ENCODE measurements at regions not wholly inside any gene's neighbourhood (a gene's known extent, or its start where the extent isn't known, plus 50 kb on each side); places are given as distances from the start of the nearest gene placed in this dataset.

GRCh38 chr5:93255796-93256195 lies 325.2 kb downstream of the NR2F1-AS1 start:
- no peak overlapping the region for H3K27ac Mint-ChIP-seq (ENCODE audit: unreplicated experiment)

GRCh38 chr5:93252165-93252564 lies 328.9 kb downstream of the NR2F1-AS1 start:
- Mint-ChIP-seq H3K27ac (ENCODE audit: unreplicated experiment) (no peak overlapping the region), H3K4me1 (ENCODE audit: low read depth, unreplicated experiment) (no peaks in the 10 kb centered on the region), H3K9me3 (ENCODE audit: unreplicated experiment) (no peaks in the 10 kb centered on the region), H3K36me3 (ENCODE audit: unreplicated experiment) (no peaks in the 10 kb centered on the region), H3K27me3 (ENCODE audit: unreplicated experiment) (no peaks in the 10 kb centered on the region), H3K4me3 (ENCODE audit: unreplicated experiment) (no peak overlapping the region)
- TF ChIP-seq CTCF (IDR thresholded peaks at IDR 0.05; ENCODE audit: partially characterized antibody, unreplicated experiment) = no peak
- DNase-seq = no peak

More at GRCh38 chr5:93255796-93256195, 325.2 kb downstream of the NR2F1-AS1 start:
- H3K4me3 Mint-ChIP-seq (ENCODE audit: unreplicated experiment) = no peak overlapping the region
- no peak for DNase-seq
- TF ChIP-seq CTCF (IDR thresholded peaks at IDR 0.05; ENCODE audit: partially characterized antibody, unreplicated experiment) = no peak
- no peaks in the 10 kb centered on the region for H3K36me3 Mint-ChIP-seq (ENCODE audit: unreplicated experiment)
- H3K4me1 Mint-ChIP-seq (ENCODE audit: low read depth, unreplicated experiment) = no peaks in the 10 kb centered on the region
- no peaks in the 10 kb centered on the region for H3K9me3 Mint-ChIP-seq (ENCODE audit: unreplicated experiment)
- H3K27me3 Mint-ChIP-seq (ENCODE audit: unreplicated experiment) = no peaks in the 10 kb centered on the region

- peaks cover 2% of the 10 kb centered on the region for H3K4me1 Mint-ChIP-seq (ENCODE audit: low read depth, unreplicated experiment)
- no peaks in the 10 kb centered on the region for H3K27me3 Mint-ChIP-seq (ENCODE audit: unreplicated experiment)
- H3K27ac Mint-ChIP-seq (ENCODE audit: unreplicated experiment) = no peak overlapping the region
- no peak overlapping the region for H3K4me3 Mint-ChIP-seq (ENCODE audit: unreplicated experiment)
- no peaks in the 10 kb centered on the region for H3K36me3 Mint-ChIP-seq (ENCODE audit: unreplicated experiment)
- no peak for DNase-seq
- H3K9me3 Mint-ChIP-seq (ENCODE audit: unreplicated experiment) = no peaks in the 10 kb centered on the region
- no peak for TF ChIP-seq CTCF (IDR thresholded peaks at IDR 0.05; ENCODE audit: partially characterized antibody, unreplicated experiment)
Observed at GRCh38 chr5:93251347-93251746, 329.7 kb downstream of the NR2F1-AS1 start.

GRCh38 chr5:93250424-93250823 lies 330.6 kb downstream of the NR2F1-AS1 start:
- Mint-ChIP-seq H3K36me3 (ENCODE audit: unreplicated experiment) (no peaks in the 10 kb centered on the region), H3K27me3 (ENCODE audit: unreplicated experiment) (no peaks in the 10 kb centered on the region), H3K27ac (ENCODE audit: unreplicated experiment) (no peak overlapping the region), H3K4me1 (ENCODE audit: low read depth, unreplicated experiment) (peaks cover 3% of the 10 kb centered on the region), H3K4me3 (ENCODE audit: unreplicated experiment) (no peak overlapping the region), H3K9me3 (ENCODE audit: unreplicated experiment) (no peaks in the 10 kb centered on the region)
- no peak for TF ChIP-seq CTCF (IDR thresholded peaks at IDR 0.05; ENCODE audit: partially characterized antibody, unreplicated experiment)
- no peak for DNase-seq

- Mint-ChIP-seq H3K9me3 (ENCODE audit: unreplicated experiment) (no peaks in the 10 kb centered on the region), H3K27ac (ENCODE audit: unreplicated experiment) (no peak overlapping the region), H3K36me3 (ENCODE audit: unreplicated experiment) (no peaks in the 10 kb centered on the region), H3K4me1 (ENCODE audit: low read depth, unreplicated experiment) (peaks cover 3% of the 10 kb centered on the region), H3K4me3 (ENCODE audit: unreplicated experiment) (no peak overlapping the region), H3K27me3 (ENCODE audit: unreplicated experiment) (no peaks in the 10 kb centered on the region)
- no peak for TF ChIP-seq CTCF (IDR thresholded peaks at IDR 0.05; ENCODE audit: partially characterized antibody, unreplicated experiment)
- no peak for DNase-seq
Observed at GRCh38 chr5:93249651-93250289, 331.2 kb downstream of the NR2F1-AS1 start.

All from glutamatergic neuron (in vitro differentiated cells).